Epithelial cell of proximal tubule (primary cell): ENCODE measurements at regions not wholly inside any gene's neighbourhood (a gene's known extent, or its start where the extent isn't known, plus 50 kb on each side); places are given as distances from the start of the nearest gene placed in this dataset.

Experiments used
- DNase-seq: peaks from one replicate; pipeline ENCODE4 v3.0.0-alpha.2; 2011; ENCODE audit warnings: low read depth
- H3K4me3 ChIP-seq: 2 replicates; pipeline ENCODE4 v1.5.1; 2011; ENCODE audit warnings: low read depth, mild to moderate bottlenecking, low read length
- CTCF ChIP-seq: conservative IDR thresholded peaks from 2 replicates; pipeline ENCODE4 v1.5.1; 2012; ENCODE audit warnings: low read depth, mild to moderate bottlenecking, low read length

- H3K4me3 ChIP-seq, result no peak overlapping the region
- no peak for TF ChIP-seq CTCF
- DNase-seq, result no peak
Observed at GRCh38 chr18:41577529-41577928, 377.5 kb upstream of the PIK3C3 start.

- no peak for DNase-seq
- no peak overlapping the region for H3K4me3 ChIP-seq
- no peak for TF ChIP-seq CTCF
Observed at GRCh38 chr18:41576643-41577042, 378.4 kb upstream of the PIK3C3 start.

GRCh38 chr18:41569867-41570266, 385.2 kb upstream of the PIK3C3 start:
- TF ChIP-seq CTCF, result no peak
- H3K4me3 ChIP-seq, result no peak overlapping the region
- no peak for DNase-seq

- DNase-seq, result no peak
- H3K4me3 ChIP-seq, result no peak overlapping the region
- no peak for TF ChIP-seq CTCF
Observed at GRCh38 chr18:41561961-41562360, 393.1 kb upstream of the PIK3C3 start.

GRCh38 chr18:41558715-41559114, 396.3 kb upstream of the PIK3C3 start:
- TF ChIP-seq CTCF, result no peak
- H3K4me3 ChIP-seq, result no peak overlapping the region
- DNase-seq, result no peak

- no peak for TF ChIP-seq CTCF
- no peak for DNase-seq
- H3K4me3 ChIP-seq, result no peak overlapping the region
Observed at GRCh38 chr18:41553716-41554115, 401.3 kb upstream of the PIK3C3 start.

GRCh38 chr18:41548521-41549260, 406.3 kb upstream of the PIK3C3 start:
- TF ChIP-seq CTCF, result no peak
- H3K4me3 ChIP-seq, result no peak overlapping the region
- DNase-seq, result no peak
